ENCODE measurements at regions not wholly inside any gene's neighbourhood (a gene's known extent, or its start where the extent isn't known, plus 50 kb on each side); places are given as distances from the start of the nearest gene placed in this dataset.

- 68 to 86% (median 73%) methylated on average over 1 of the region's 1 CpG for WGBS, 4 donors
- no peaks in the 10 kb centered on the region for H3K9me3 ChIP-seq
- ATAC-seq (no peak), DNase-seq (no peak)
- no peak for TF ChIP-seq POLR2A (IDR thresholded peaks at IDR 0.05)
- no peak for TF ChIP-seq CTCF (IDR thresholded peaks at IDR 0.05)
- no peaks in the 10 kb centered on the region for H3K36me3 ChIP-seq
- no peaks in the 10 kb centered on the region for H3K4me1 ChIP-seq
- intact Hi-C loops (cut with DNase I): no loop called here
- H3K27me3 ChIP-seq: no peaks in the 10 kb centered on the region
- no peak overlapping the region for H3K27ac ChIP-seq
- no peak overlapping the region for H3K4me3 ChIP-seq
Observed at GRCh38 chr15:52912172-52912571, 122.0 kb upstream of the ONECUT1 start.

- Histone ChIP-seq H3K27ac (no peak overlapping the region), H3K27me3 (peaks cover 0 to 3% (median 0%) of the 10 kb centered on the region in 9 donors), H3K4me1 (no peaks in the 10 kb centered on the region), H3K36me3 (no peaks in the 10 kb centered on the region), H3K4me3 (no peak overlapping the region), H3K9me3 (no peaks in the 10 kb centered on the region)
- no peak for DNase-seq
- no peak for ATAC-seq
- 51 to 63% (median 57%) methylated on average over 3 of the region's 3 CpGs for WGBS, 4 donors
- TF ChIP-seq CTCF (IDR thresholded peaks at IDR 0.05) (no peak), POLR2A (IDR thresholded peaks at IDR 0.05) (no peak)
- intact Hi-C loops (cut with DNase I): no loop called here
Observed at GRCh38 chr15:52893338-52893737, 103.2 kb upstream of the ONECUT1 start.

GRCh38 chr15:52879904-52880303, 89.8 kb upstream of the ONECUT1 start:
- TF ChIP-seq POLR2A (IDR thresholded peaks at IDR 0.05) (no peak), CTCF (IDR thresholded peaks at IDR 0.05) (no peak)
- no peak overlapping the region for H3K4me3 ChIP-seq
- H3K27me3 ChIP-seq: no peaks in the 10 kb centered on the region
- no peak overlapping the region for H3K27ac ChIP-seq
- intact Hi-C loops (cut with DNase I): no loop called here
- no peak for DNase-seq
- ATAC-seq: no peak
- no peaks in the 10 kb centered on the region for H3K4me1 ChIP-seq
- no peaks in the 10 kb centered on the region for H3K36me3 ChIP-seq
- 38 to 48% (median 45%) methylated on average over 5 to 7 of the region's 7 CpGs for WGBS, 4 donors
- H3K9me3 ChIP-seq: no peaks in the 10 kb centered on the region

- Histone ChIP-seq H3K4me1 (no peaks in the 10 kb centered on the region), H3K4me3 (no peak overlapping the region), H3K9me3 (no peaks in the 10 kb centered on the region), H3K27ac (no peak overlapping the region), H3K36me3 (no peaks in the 10 kb centered on the region), H3K27me3 (no peaks in the 10 kb centered on the region)
- DNase-seq: no peak
- ATAC-seq: no peak
- WGBS, 4 donors: 57 to 71% (median 66%) methylated on average over 4 of the region's 4 CpGs
- TF ChIP-seq POLR2A (IDR thresholded peaks at IDR 0.05) (no peak), CTCF (IDR thresholded peaks at IDR 0.05) (no peak)
- intact Hi-C loops (cut with DNase I): no loop called here
Observed at GRCh38 chr15:52879145-52879544, 89.0 kb upstream of the ONECUT1 start.
